Neural crest cell (in vitro differentiated cells): ENCODE measurements at regions not wholly inside any gene's neighbourhood (a gene's known extent, or its start where the extent isn't known, plus 50 kb on each side); places are given as distances from the start of the nearest gene placed in this dataset.

Source experiments
- DNase-seq: peaks from one replicate; pipeline ENCODE4 v3.0.0; 2021; ENCODE audit warnings: low read depth, mixed read lengths, low spot score
- H3K27ac Mint-ChIP-seq: one replicate; pipeline ENCODE4 v1.8.0; 2021; ENCODE audit warnings: mild to moderate bottlenecking, mixed read lengths; ENCODE audit not compliant: unreplicated experiment
- H3K27me3 Mint-ChIP-seq: 2 replicates; pipeline ENCODE4 v1.8.0; 2021; ENCODE audit warnings: low read depth, mild to moderate bottlenecking, mixed read lengths
- H3K36me3 Mint-ChIP-seq: 2 replicates; pipeline ENCODE4 v1.8.0; 2021; ENCODE audit warnings: low read depth, mild to moderate bottlenecking, mixed read lengths
- H3K4me1 Mint-ChIP-seq: 2 replicates; pipeline ENCODE4 v1.8.0; 2021; ENCODE audit warnings: mixed read lengths
- H3K4me3 Mint-ChIP-seq: one replicate; pipeline ENCODE4 v1.8.0; 2021; ENCODE audit warnings: mild to moderate bottlenecking, mixed read lengths
- H3K9me3 Mint-ChIP-seq: 2 replicates; pipeline ENCODE4 v1.8.0; 2021; ENCODE audit warnings: mixed read lengths
- CTCF ChIP-seq: fragments of 200-600 bp; sonication (generic); conservative IDR thresholded peaks from 2 replicates; pipeline ENCODE4 v1.5.0; 2021; ENCODE audit warnings: antibody characterized with exemption, mild to moderate bottlenecking

- Mint-ChIP-seq H3K9me3 (no peaks in the 10 kb centered on the region), H3K4me1 (peaks cover 70% of the 10 kb centered on the region), H3K4me3 (peak overlapping the region; percentile 93), H3K27me3 (peaks cover 81% of the 10 kb centered on the region), H3K36me3 (peaks cover 10% of the 10 kb centered on the region), H3K27ac (peak overlapping the region; percentile 57)
- TF ChIP-seq CTCF, result no peak
- no peak for DNase-seq
Measured at GRCh38 chr5:88666761-88667495, 216.1 kb downstream of the MEF2C start.

- Mint-ChIP-seq H3K4me3 (peak overlapping the region; percentile 93), H3K4me1 (peaks cover 75% of the 10 kb centered on the region), H3K9me3 (no peaks in the 10 kb centered on the region), H3K27me3 (peaks cover 80% of the 10 kb centered on the region), H3K27ac (peak overlapping the region; percentile 62), H3K36me3 (peaks cover 10% of the 10 kb centered on the region)
- no peak for TF ChIP-seq CTCF
- no peak for DNase-seq
Measured at GRCh38 chr5:88665750-88666215, 217.2 kb downstream of the MEF2C start.

- Mint-ChIP-seq H3K4me1 (peaks cover 73% of the 10 kb centered on the region), H3K9me3 (no peaks in the 10 kb centered on the region), H3K27me3 (peaks cover 80% of the 10 kb centered on the region), H3K27ac (no peak overlapping the region), H3K36me3 (peaks cover 7% of the 10 kb centered on the region), H3K4me3 (peak overlapping the region; percentile 93)
- DNase-seq, result no peak
- no peak for TF ChIP-seq CTCF
Measured at GRCh38 chr5:88664645-88665044, 218.3 kb downstream of the MEF2C start.

GRCh38 chr5:88663793-88664216 is 219.2 kb downstream of the MEF2C start:
- DNase-seq, result no peak
- peak overlapping the region; percentile 91 for H3K27ac Mint-ChIP-seq
- H3K36me3 Mint-ChIP-seq, result peaks cover 7% of the 10 kb centered on the region
- H3K4me1 Mint-ChIP-seq, result peaks cover 77% of the 10 kb centered on the region
- H3K4me3 Mint-ChIP-seq, result peak overlapping the region; percentile 80
- H3K27me3 Mint-ChIP-seq, result peaks cover 81% of the 10 kb centered on the region
- no peaks in the 10 kb centered on the region for H3K9me3 Mint-ChIP-seq
- no peak for TF ChIP-seq CTCF

- Mint-ChIP-seq H3K4me3 (peak overlapping the region; percentile 80), H3K27me3 (peaks cover 81% of the 10 kb centered on the region), H3K27ac (peak overlapping the region; percentile 82), H3K9me3 (no peaks in the 10 kb centered on the region), H3K36me3 (peaks cover 7% of the 10 kb centered on the region), H3K4me1 (peaks cover 68% of the 10 kb centered on the region)
- no peak for TF ChIP-seq CTCF
- no peak for DNase-seq
Measured at GRCh38 chr5:88662846-88663245, 220.1 kb downstream of the MEF2C start.
